Kidney epithelial cell (primary cell): ENCODE measurements at regions not wholly inside any gene's neighbourhood (a gene's known extent, or its start where the extent isn't known, plus 50 kb on each side); places are given as distances from the start of the nearest gene placed in this dataset.
"Not testable (repeated sequence)": the region's sequence is repeated elsewhere in the genome, so short reads cannot be mapped to it uniquely, and the experiment has no call there.

Experiments used
- DNase-seq: peaks from one replicate; pipeline ENCODE4 v3.0.0-alpha.2; 2010; ENCODE audit warnings: low read depth
- H3K27me3 ChIP-seq: 2 replicates; pipeline ENCODE4 v1.6.0; 2011; ENCODE audit warnings: low read length; ENCODE audit not compliant: control insufficient read depth, insufficient read depth
- H3K36me3 ChIP-seq: 2 replicates; pipeline ENCODE4 v1.5.1; 2011; ENCODE audit warnings: low read length; ENCODE audit not compliant: control insufficient read depth, insufficient read depth
- H3K4me3 ChIP-seq: 2 replicates; pipeline ENCODE4 v1.5.1; 2011; ENCODE audit warnings: low read depth, mild to moderate bottlenecking, control low read depth, low read length
- CTCF ChIP-seq: IDR thresholded peaks from 2 replicates; pipeline ENCODE4 v1.5.1; 2011; ENCODE audit warnings: mild to moderate bottlenecking, moderate library complexity, low read length, control low read depth, inconsistent platforms; ENCODE audit not compliant: insufficient read depth, poor library complexity, severe bottlenecking

DNA sequence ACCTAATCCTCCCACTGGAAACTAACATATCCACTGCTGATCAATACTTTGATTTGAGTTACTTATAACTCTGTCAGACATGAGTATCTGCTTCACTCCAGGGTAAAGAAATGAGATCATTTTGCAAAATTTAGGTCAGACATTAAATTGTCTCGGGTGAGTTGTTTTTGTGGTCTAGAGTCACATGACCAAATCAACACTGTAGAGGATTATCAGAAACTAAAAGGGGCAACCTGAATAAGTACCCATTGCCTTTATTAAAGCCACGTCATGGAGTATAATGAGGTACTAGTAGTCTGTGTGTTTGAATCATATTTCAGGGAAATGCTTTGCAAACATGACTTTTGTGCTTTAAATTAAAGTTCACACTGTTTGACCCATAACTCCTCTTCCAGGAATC is 107.7 kb upstream of the ADO start:
- H3K4me3 ChIP-seq = no peak overlapping the region
- no peak for TF ChIP-seq CTCF
- no peaks in the 10 kb centered on the region for H3K36me3 ChIP-seq
- no peak for DNase-seq
- no peaks in the 10 kb centered on the region for H3K27me3 ChIP-seq

DNA sequence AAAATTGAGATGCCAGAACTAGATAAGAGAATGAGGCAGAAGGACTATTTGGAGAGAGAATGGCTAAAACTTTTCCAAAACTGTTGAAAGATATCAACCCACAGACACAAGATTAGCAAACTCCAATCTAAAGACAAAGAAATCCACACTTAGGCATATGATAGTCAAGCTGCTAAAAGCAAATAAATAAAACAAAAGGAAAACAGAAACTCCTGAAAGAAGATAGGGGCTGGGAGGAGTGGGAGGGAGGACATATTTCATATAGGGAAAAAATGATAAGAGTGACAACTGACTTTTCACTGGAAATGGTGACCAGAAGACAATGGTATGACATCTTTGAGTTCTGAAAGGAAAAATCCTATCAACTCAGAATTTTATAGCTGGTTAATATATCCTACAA is 105.4 kb upstream of the ADO start:
- DNase-seq = no peak
- H3K36me3 ChIP-seq = no peaks in the 10 kb centered on the region
- no peaks in the 10 kb centered on the region for H3K27me3 ChIP-seq
- no peak for TF ChIP-seq CTCF
- H3K4me3 ChIP-seq = no peak overlapping the region

DNA sequence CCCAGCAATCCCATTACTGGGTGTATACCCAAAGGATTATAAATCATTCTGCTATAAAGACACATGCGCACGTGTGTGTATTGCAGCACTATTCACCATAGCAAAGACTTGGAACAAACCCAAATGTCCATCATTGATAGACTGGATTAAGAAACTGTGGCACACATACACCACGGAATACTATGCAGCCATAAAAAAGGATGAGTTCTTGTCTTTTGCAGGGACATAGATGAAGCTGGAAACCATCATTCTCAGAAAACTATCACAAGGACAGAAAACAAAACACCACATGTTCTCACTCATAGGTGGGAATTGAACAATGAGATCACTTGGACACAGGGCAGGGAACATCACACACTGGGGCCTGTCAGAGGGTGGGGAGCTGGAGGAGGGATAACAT is 100.4 kb upstream of the ADO start:
- H3K27me3 ChIP-seq, H3K36me3 ChIP-seq, DNase-seq, H3K4me3 ChIP-seq: not testable (repeated sequence)

GRCh38 chr10:62705789-62706188 is 98.7 kb upstream of the ADO start:
- no peak for DNase-seq
- TF ChIP-seq CTCF = no peak

DNA sequence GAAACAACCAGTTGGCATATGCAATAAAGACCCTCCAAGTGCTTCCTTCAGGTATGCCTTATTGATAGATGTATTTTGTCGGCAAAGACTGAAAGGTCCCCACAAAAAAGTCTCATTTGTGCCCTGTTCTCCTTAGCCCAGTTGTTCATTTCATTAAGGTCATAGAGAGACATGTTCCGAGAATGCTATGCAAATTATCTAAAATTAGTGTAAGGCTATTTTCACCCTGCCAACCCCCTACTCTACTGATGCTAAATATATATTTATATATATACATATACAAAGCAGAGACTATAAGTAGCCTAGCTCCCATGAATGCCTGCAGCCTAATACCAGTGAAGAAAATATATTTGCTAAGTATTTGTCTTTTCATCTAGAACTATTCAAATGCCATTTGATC is 96.7 kb upstream of the ADO start:
- DNase-seq = no peak
- Histone ChIP-seq H3K27me3 (no peaks in the 10 kb centered on the region), H3K36me3 (no peaks in the 10 kb centered on the region), H3K4me3 (no peak overlapping the region)
- TF ChIP-seq CTCF = no peak

More at GRCh38 chr10:62705789-62706188, 98.7 kb upstream of the ADO start:
- Histone ChIP-seq H3K27me3 (no peaks in the 10 kb centered on the region), H3K36me3 (no peaks in the 10 kb centered on the region), H3K4me3 (no peak overlapping the region)

- TF ChIP-seq CTCF = no peak
- Histone ChIP-seq H3K36me3 (no peaks in the 10 kb centered on the region), H3K4me3 (no peak overlapping the region), H3K27me3 (no peaks in the 10 kb centered on the region)
- no peak for DNase-seq
Measured at GRCh38 chr10:62708569-62708968, 96.0 kb upstream of the ADO start.

DNA sequence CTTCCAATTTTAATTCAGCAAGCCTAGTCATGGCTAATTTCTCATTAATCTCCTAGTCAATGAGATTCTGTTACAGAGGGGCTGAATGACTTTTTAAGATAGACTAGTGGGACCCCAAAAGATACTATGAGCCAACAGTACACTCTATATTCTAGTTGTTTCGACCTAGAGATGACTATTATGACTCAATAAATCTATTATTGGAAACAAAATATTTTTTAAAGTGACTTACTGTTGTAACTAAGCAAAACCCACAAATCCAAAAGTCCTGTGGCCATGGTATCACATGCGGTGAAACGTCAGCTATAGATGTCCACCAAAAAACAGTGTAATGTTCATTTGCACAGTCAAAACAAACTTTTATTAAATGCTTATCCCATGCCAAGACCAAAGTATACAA is 95.3 kb upstream of the ADO start:
- no peak for DNase-seq
- TF ChIP-seq CTCF = no peak
- Histone ChIP-seq H3K4me3 (no peak overlapping the region), H3K27me3 (no peaks in the 10 kb centered on the region), H3K36me3 (no peaks in the 10 kb centered on the region)
